ENCODE measurements at regions not wholly inside any gene's neighbourhood (a gene's known extent, or its start where the extent isn't known, plus 50 kb on each side); places are given as distances from the start of the nearest gene placed in this dataset.

DNA sequence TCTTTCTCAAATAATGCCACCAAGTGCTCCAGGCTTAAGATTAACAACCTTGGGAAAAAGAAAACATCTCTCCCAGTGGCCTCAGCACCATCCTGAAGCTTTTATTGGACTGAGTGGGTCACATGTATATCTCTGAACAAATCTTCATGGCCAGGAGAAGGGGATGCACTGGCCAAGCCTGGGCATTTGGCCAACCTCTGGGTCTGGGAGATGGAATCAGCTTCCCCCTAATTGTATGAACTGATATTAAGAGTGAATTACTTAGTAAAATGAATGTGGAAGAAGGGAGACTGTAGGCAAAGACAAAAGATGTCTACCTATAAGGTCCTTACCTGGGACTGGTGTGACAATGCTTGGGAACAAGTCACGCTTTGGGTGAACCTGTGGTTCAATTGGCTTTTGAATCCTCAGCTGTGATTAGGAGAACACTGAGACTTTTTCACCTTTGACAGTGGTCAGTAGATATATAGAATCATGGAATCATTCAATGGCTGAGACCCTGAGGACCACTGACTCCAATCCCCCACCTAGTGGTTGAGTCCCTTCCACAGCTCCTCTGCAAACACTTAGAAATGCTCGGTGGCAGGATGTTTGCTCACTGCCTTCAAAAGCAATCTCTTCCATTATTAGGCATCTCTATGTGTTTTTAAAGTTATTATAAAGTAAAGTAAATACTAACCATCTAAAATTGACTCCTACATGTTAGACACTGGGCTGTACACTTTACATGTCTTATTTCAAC is 102.6 kb upstream of the ATP1A1 start:
- no peaks in the 10 kb centered on the region for H4K20me1 ChIP-seq (ENCODE audit: low read length)
- H3K4me1 ChIP-seq (ENCODE audit: insufficient read depth, low read length) = peaks cover 4% of the 10 kb centered on the region; the same call in 1 of the 2 replicates
- intact Hi-C loops (cut with micrococcal nuclease) = no loop called here
- no peaks in the 10 kb centered on the region for H3K36me3 ChIP-seq (ENCODE audit: low read depth, low read length)
- H3K9me2 ChIP-seq (replicated peaks; ENCODE audit: low read length) = no peaks in the 10 kb centered on the region
- H3K9ac ChIP-seq (ENCODE audit: low read length) = no peak overlapping the region
- no peak overlapping the region for H3K27ac ChIP-seq (ENCODE audit: low read length)
- TF ChIP-seq EZH2 (IDR thresholded peaks at IDR 0.05; ENCODE audit: low read length, unreplicated experiment) (no peak), EZH2phosphoT487 (IDR thresholded peaks at IDR 0.05; ENCODE audit: borderline replicate concordance, low read length) (no peak)
- TF ChIP-seq, protein P1, sequence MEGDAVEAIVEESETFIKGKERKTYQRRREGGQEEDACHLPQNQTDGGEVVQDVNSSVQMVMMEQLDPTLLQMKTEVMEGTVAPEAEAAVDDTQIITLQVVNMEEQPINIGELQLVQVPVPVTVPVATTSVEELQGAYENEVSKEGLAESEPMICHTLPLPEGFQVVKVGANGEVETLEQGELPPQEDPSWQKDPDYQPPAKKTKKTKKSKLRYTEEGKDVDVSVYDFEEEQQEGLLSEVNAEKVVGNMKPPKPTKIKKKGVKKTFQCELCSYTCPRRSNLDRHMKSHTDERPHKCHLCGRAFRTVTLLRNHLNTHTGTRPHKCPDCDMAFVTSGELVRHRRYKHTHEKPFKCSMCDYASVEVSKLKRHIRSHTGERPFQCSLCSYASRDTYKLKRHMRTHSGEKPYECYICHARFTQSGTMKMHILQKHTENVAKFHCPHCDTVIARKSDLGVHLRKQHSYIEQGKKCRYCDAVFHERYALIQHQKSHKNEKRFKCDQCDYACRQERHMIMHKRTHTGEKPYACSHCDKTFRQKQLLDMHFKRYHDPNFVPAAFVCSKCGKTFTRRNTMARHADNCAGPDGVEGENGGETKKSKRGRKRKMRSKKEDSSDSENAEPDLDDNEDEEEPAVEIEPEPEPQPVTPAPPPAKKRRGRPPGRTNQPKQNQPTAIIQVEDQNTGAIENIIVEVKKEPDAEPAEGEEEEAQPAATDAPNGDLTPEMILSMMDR (conservative IDR thresholded peaks at IDR 0.05; ENCODE audit: low read depth, low read length) = no peak
- no peaks in the 10 kb centered on the region for H3K9me3 ChIP-seq (ENCODE audit: low read length)
- ChIA-PET CTCF (no interaction called here), POLR2A (ENCODE audit: unreplicated experiment) (no interaction called here)
- ATAC-seq (no peak), DNase-seq (no peak)
- H3K27me3 ChIP-seq (ENCODE audit: low read length) = no peaks in the 10 kb centered on the region
- H2AFZ ChIP-seq (ENCODE audit: low read length) = no peak overlapping the region
- no peak overlapping the region for H3K4me2 ChIP-seq (ENCODE audit: low read length)
- no peaks in the 10 kb centered on the region for H3K79me2 ChIP-seq (ENCODE audit: low read length)
- H3K4me3 ChIP-seq (ENCODE audit: low read length) = no peak overlapping the region
- H3F3A ChIP-seq (ENCODE audit: low read length, unreplicated experiment) = no peaks in the 10 kb centered on the region
- no TSS peak for BruUV-seq (replicated peaks)

DNA sequence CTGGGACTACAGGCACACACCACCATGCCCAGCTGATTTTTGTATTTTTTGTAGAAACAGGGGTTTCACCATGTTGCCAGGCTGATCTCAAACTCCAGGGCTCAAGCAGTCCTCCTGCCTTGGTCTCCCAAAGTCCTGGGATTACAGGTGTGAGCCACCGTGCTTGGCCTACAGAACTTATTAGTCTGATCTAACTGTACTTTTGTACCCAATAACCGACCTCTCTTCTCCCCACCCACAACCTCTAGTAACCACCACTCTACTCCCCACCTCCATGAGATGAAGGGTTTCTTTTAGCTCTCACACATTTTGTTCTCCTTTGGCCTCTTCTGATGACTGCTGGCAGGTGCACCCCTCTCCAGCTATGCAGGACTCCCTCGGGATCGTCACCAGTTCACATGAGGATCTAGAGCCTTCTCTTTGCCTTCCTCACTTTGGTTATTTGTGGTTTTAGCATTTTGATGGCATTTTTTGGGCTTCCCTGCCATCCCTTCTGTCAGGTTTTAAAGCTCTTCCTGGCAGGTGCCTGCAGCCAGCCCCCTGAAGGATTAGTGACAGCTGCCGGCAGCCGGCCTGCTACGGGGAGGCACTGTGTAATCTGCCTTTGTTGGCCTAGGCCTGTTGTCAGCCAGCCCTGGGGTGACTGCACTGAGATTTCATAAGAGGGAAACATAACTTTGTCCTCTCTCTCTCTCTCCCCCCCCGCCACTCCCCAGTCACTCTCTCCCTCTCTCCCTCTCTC is 99.8 kb upstream of the ATP1A1 start:
- no TSS peak for BruUV-seq (replicated peaks)
- H3K27ac ChIP-seq (ENCODE audit: low read length) = no peak overlapping the region
- no peaks in the 10 kb centered on the region for H3K4me1 ChIP-seq (ENCODE audit: insufficient read depth, low read length)
- H3K9ac ChIP-seq (ENCODE audit: low read length) = no peak overlapping the region
- ChIA-PET CTCF (no interaction called here), POLR2A (ENCODE audit: unreplicated experiment) (no interaction called here)
- no peak overlapping the region for H3K4me2 ChIP-seq (ENCODE audit: low read length)
- no peaks in the 10 kb centered on the region for H3K9me3 ChIP-seq (ENCODE audit: low read length)
- ATAC-seq (no peak), DNase-seq (no peak)
- H3K9me2 ChIP-seq (replicated peaks; ENCODE audit: low read length) = no peaks in the 10 kb centered on the region
- H2AFZ ChIP-seq (ENCODE audit: low read length) = no peak overlapping the region
- no peaks in the 10 kb centered on the region for H3K36me3 ChIP-seq (ENCODE audit: low read depth, low read length)
- intact Hi-C loops (cut with micrococcal nuclease) = no loop called here
- H3F3A ChIP-seq (ENCODE audit: low read length, unreplicated experiment) = no peaks in the 10 kb centered on the region
- H3K4me3 ChIP-seq (ENCODE audit: low read length) = no peak overlapping the region
- H3K27me3 ChIP-seq (ENCODE audit: low read length) = no peaks in the 10 kb centered on the region
- H4K20me1 ChIP-seq (ENCODE audit: low read length) = no peaks in the 10 kb centered on the region
- no peaks in the 10 kb centered on the region for H3K79me2 ChIP-seq (ENCODE audit: low read length)
- TF ChIP-seq EZH2phosphoT487 (IDR thresholded peaks at IDR 0.05; ENCODE audit: borderline replicate concordance, low read length) (no peak), EZH2 (IDR thresholded peaks at IDR 0.05; ENCODE audit: low read length, unreplicated experiment) (no peak)
- TF ChIP-seq, protein P1 (conservative IDR thresholded peaks at IDR 0.05; ENCODE audit: low read depth, low read length) = no peak

DNA sequence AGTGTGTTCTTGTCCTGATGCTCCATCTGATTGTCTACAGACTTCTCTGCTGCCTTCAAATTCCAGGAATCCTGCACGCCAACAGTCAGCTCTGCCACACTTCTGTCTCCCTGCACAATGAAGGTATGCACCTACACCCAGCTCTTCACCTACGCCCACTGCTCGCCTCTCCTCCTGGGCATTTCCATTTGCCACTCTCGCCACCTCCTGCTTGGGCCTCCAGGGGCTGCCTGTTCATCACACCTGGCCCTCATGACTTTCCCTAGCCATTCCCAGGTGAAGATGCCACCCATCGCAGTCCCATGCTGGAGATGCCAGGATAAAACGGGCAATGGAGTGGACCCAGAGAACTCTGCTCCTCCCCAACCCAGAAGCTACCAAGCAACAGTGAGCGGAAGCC is 96.5 kb upstream of the ATP1A1 start:
- Histone ChIP-seq H3K4me1 (ENCODE audit: insufficient read depth, low read length) (no peaks in the 10 kb centered on the region), H3K79me2 (ENCODE audit: low read length) (no peaks in the 10 kb centered on the region), H3K9ac (ENCODE audit: low read length) (no peak overlapping the region), H3K27me3 (ENCODE audit: low read length) (no peaks in the 10 kb centered on the region), H3K36me3 (ENCODE audit: low read depth, low read length) (no peaks in the 10 kb centered on the region), H3K9me2 (replicated peaks; ENCODE audit: low read length) (no peaks in the 10 kb centered on the region), H2AFZ (ENCODE audit: low read length) (no peak overlapping the region), H3K4me2 (ENCODE audit: low read length) (no peak overlapping the region), H3K4me3 (ENCODE audit: low read length) (no peak overlapping the region), H3F3A (ENCODE audit: low read length, unreplicated experiment) (no peaks in the 10 kb centered on the region), H3K9me3 (ENCODE audit: low read length) (no peaks in the 10 kb centered on the region), H3K27ac (ENCODE audit: low read length) (no peak overlapping the region), H4K20me1 (ENCODE audit: low read length) (no peaks in the 10 kb centered on the region)
- no peak for TF ChIP-seq EZH2phosphoT487 (IDR thresholded peaks at IDR 0.05; ENCODE audit: borderline replicate concordance, low read length)
- BruUV-seq (replicated peaks) = no TSS peak
- POLR2A ChIA-PET (ENCODE audit: unreplicated experiment) = no interaction called here
- CTCF ChIA-PET = no interaction called here
- ATAC-seq = no peak
- DNase-seq = no peak
- intact Hi-C loops (cut with micrococcal nuclease) = no loop called here

Data from PC-3 (cell line).